Stimulated activated CD4-positive, alpha-beta T cell treated with anti-CD3 and anti-CD28 coated beads, Interleukin-1b, Interleukin-23, amount 100 ng/mL, for 24 hours (primary cell): ENCODE measurements at regions not wholly inside any gene's neighbourhood (a gene's known extent, or its start where the extent isn't known, plus 50 kb on each side); places are given as distances from the start of the nearest gene placed in this dataset.
"Not testable (repeated sequence)": the region's sequence is repeated elsewhere in the genome, so short reads cannot be mapped to it uniquely, and the experiment has no call there.

Experiments
- DNase-seq, 4 experiments: peaks; one replicate each; pipeline ENCODE4 v3.0.0-alpha.2; 2020; ENCODE audit warnings: low read depth in 4 of 4, low spot score in 1 of 4

- DNase-seq, result no peak
Observed at GRCh38 chr2:83901317-83901716, 557.8 kb downstream of the SUCLG1 start.

GRCh38 chr2:83900862-83901261, 558.2 kb downstream of the SUCLG1 start:
- no peak for DNase-seq

- DNase-seq, result no peak
Observed at GRCh38 chr2:83899271-83899670, 559.8 kb downstream of the SUCLG1 start.

GRCh38 chr2:83894976-83895375, 564.1 kb downstream of the SUCLG1 start:
- DNase-seq, result no peak

GRCh38 chr2:83887757-83888156, 571.3 kb downstream of the SUCLG1 start:
- DNase-seq, result no peak

GRCh38 chr2:83879127-83879526, 580.0 kb downstream of the SUCLG1 start:
- DNase-seq, result no peak

- DNase-seq, result not testable (repeated sequence)
Observed at GRCh38 chr2:83877261-83877660, 581.8 kb downstream of the SUCLG1 start.

GRCh38 chr2:83874712-83875430, 584.2 kb downstream of the SUCLG1 start:
- DNase-seq, result no peak

- DNase-seq, result no peak
Observed at GRCh38 chr2:83874066-83874465, 585.0 kb downstream of the SUCLG1 start.

GRCh38 chr2:83873110-83873509, 586.0 kb downstream of the SUCLG1 start:
- DNase-seq, result no peak

GRCh38 chr2:83866211-83866610, 592.9 kb downstream of the SUCLG1 start:
- DNase-seq, result no peak

- DNase-seq, result no peak
Observed at GRCh38 chr2:83862600-83862999, 596.5 kb downstream of the SUCLG1 start.

- no peak for DNase-seq
Observed at GRCh38 chr2:83860320-83860719, 598.8 kb downstream of the SUCLG1 start.

GRCh38 chr2:83859553-83859952, 599.5 kb downstream of the SUCLG1 start:
- no peak for DNase-seq

GRCh38 chr2:83851066-83851465, 608.0 kb downstream of the SUCLG1 start:
- no peak for DNase-seq

- no peak for DNase-seq
Observed at GRCh38 chr2:83850071-83850725, 608.9 kb downstream of the SUCLG1 start.

GRCh38 chr2:83844490-83844889, 614.6 kb downstream of the SUCLG1 start:
- no peak for DNase-seq

- DNase-seq, result no peak
Observed at GRCh38 chr2:83842421-83842820, 616.7 kb downstream of the SUCLG1 start.

GRCh38 chr2:83837823-83838222, 621.3 kb downstream of the SUCLG1 start:
- no peak for DNase-seq

GRCh38 chr2:83827618-83828017, 631.5 kb downstream of the SUCLG1 start:
- no peak for DNase-seq

GRCh38 chr2:83826577-83826976, 632.5 kb downstream of the SUCLG1 start:
- DNase-seq, result no peak

GRCh38 chr2:83823229-83823628, 635.9 kb downstream of the SUCLG1 start:
- DNase-seq, result no peak

GRCh38 chr2:83817511-83817910, 641.6 kb downstream of the SUCLG1 start:
- DNase-seq, result no peak
